HG03558 (cell line): ENCODE measurements at regions not wholly inside any gene's neighbourhood (a gene's known extent, or its start where the extent isn't known, plus 50 kb on each side); places are given as distances from the start of the nearest gene placed in this dataset.
"Not testable (repeated sequence)": the region's sequence is repeated elsewhere in the genome, so short reads cannot be mapped to it uniquely, and the experiment has no call there.

Experiments
- ATAC-seq: cut with Tn5 transposase; IDR thresholded peaks from one replicate; pipeline ENCODE4 v1.9.1; 2021; ENCODE audit warnings: moderate number of reproducible peaks; ENCODE audit not compliant: unreplicated experiment; ENCODE audit errors: extremely low read depth

GRCh38 chr7:113030489-113030888 is 56.1 kb downstream of the GPR85 start:
- no peak for ATAC-seq

- ATAC-seq: no peak
Measured at GRCh38 chr7:113026941-113027340, 59.7 kb downstream of the GPR85 start.

GRCh38 chr7:113017144-113017857 is 69.3 kb downstream of the GPR85 start:
- ATAC-seq: not testable (repeated sequence)

- no peak for ATAC-seq
Measured at GRCh38 chr7:113015034-113015645, 71.5 kb downstream of the GPR85 start.

- no peak for ATAC-seq
Measured at GRCh38 chr7:113013761-113014449, 72.7 kb downstream of the GPR85 start.

GRCh38 chr7:113012862-113013261 is 73.8 kb downstream of the GPR85 start:
- not testable (repeated sequence) for ATAC-seq

GRCh38 chr7:113010377-113010776 is 76.2 kb downstream of the GPR85 start:
- ATAC-seq: no peak

GRCh38 chr7:113008755-113009154 is 77.9 kb downstream of the GPR85 start:
- ATAC-seq: no peak

- ATAC-seq: no peak
Measured at GRCh38 chr7:113004726-113005454, 81.7 kb downstream of the GPR85 start.

GRCh38 chr7:113000316-113001020 is 86.2 kb downstream of the GPR85 start:
- ATAC-seq: no peak

GRCh38 chr7:112997831-112998230 is 88.8 kb downstream of the GPR85 start:
- ATAC-seq: no peak

- no peak for ATAC-seq
Measured at GRCh38 chr7:112996331-112996871, 90.2 kb downstream of the GPR85 start.

GRCh38 chr7:112995059-112995824 is 91.4 kb downstream of the GPR85 start:
- no peak for ATAC-seq

GRCh38 chr7:112994656-112995055 is 92.0 kb downstream of the GPR85 start:
- ATAC-seq: no peak

- no peak for ATAC-seq
Measured at GRCh38 chr7:112990624-112991023, 96.0 kb downstream of the GPR85 start.

GRCh38 chr7:112989531-112989930 is 97.1 kb downstream of the GPR85 start:
- ATAC-seq: no peak

- no peak for ATAC-seq
Measured at GRCh38 chr7:112987171-112987570, 99.5 kb downstream of the GPR85 start.

GRCh38 chr7:112986256-112987031 is 100.2 kb downstream of the GPR85 start:
- ATAC-seq: no peak
